GM12878 (cell line): ENCODE measurements at regions not wholly inside any gene's neighbourhood (a gene's known extent, or its start where the extent isn't known, plus 50 kb on each side); places are given as distances from the start of the nearest gene placed in this dataset.

ENCODE experiments used
- ATAC-seq: fragments of 200-7000 bp; cut with Tn5 transposase; 3 replicates; pipeline ENCODE4 v1.9.1; 2020; ENCODE audit warnings: mild to moderate bottlenecking, moderate library complexity
- BruUV-seq: library from RNA; stranded (reverse); fragments of 400-500 nt; replicated peaks from 2 replicates; lab custom pipeline; 2021; lab: Mats Ljungman, UMichigan
- CTCF ChIA-PET: fragments of 300-600 bp; sonication (Branson Sonifier 250); formaldehyde crosslinking; extraction: SDS; loops from one replicate; lab custom pipeline; 2021; ENCODE audit warnings: inconsistent platforms; lab: Yijun Ruan, JAX
- POLR2A ChIA-PET: fragments of 350-600 bp; formaldehyde crosslinking; extraction: SDS; loops from one replicate; lab custom pipeline; 2021; ENCODE audit warnings: inconsistent platforms; lab: Charles Lee
- RAD21 ChIA-PET: fragments of 300-600 bp; sonication (Branson Sonifier 250); formaldehyde crosslinking; loops from one replicate; lab custom pipeline; 2023; ENCODE audit warnings: antibody characterized with exemption; ENCODE audit not compliant: unreplicated experiment; lab: Charles Lee
- SMC1A ChIA-PET: fragments of 300-600 bp; sonication (Branson Sonifier 250); formaldehyde crosslinking; loops from one replicate; lab custom pipeline; 2023; ENCODE audit not compliant: unreplicated experiment, uncharacterized antibody; lab: Charles Lee
- DNase-seq: peaks from one replicate; pipeline ENCODE4 v3.0.0-alpha.2; 2011; ENCODE audit warnings: low read depth, low spot score
- FAIRE-seq: peaks from 3 replicates; lab custom pipeline; 2011; peaks lifted over from hg19 to GRCh38; lab: Jason Lieb, UNC
- H2AFZ ChIP-seq: 2 replicates; pipeline ENCODE4 v1.6.0; 2011; ENCODE audit warnings: low read depth, low read length, control low read depth; ENCODE audit not compliant: control insufficient read depth
- H3K27ac ChIP-seq: 2 replicates; pipeline ENCODE4 v1.5.1; 2011; ENCODE audit warnings: control low read depth; ENCODE audit not compliant: control insufficient read depth, insufficient read depth
- H3K27me3 ChIP-seq, 2 experiments: replicated peaks in 1 of 2; 2 replicates each; pipeline versions ENCODE4 v1.6.0 to v1.6.1; 2011; ENCODE audit warnings: low read length in 1 of 2; ENCODE audit not compliant: control insufficient read depth in 2 of 2, insufficient read depth in 2 of 2
- H3K36me3 ChIP-seq, 2 experiments: 2 replicates each; pipeline ENCODE4 v1.5.1; 2011; ENCODE audit warnings: low read length in 1 of 2; ENCODE audit not compliant: control insufficient read depth in 2 of 2, insufficient read depth in 2 of 2
- H3K4me1 ChIP-seq: 2 replicates; pipeline ENCODE4 v1.6.1; 2011; ENCODE audit warnings: mild to moderate bottlenecking, low read length, moderate library complexity, mixed read lengths; ENCODE audit not compliant: control insufficient read depth, insufficient read depth
- H3K4me2 ChIP-seq: 2 replicates; pipeline ENCODE4 v1.6.0; 2011; ENCODE audit warnings: control low read depth; ENCODE audit not compliant: control insufficient read depth, insufficient read depth
- H3K4me3 ChIP-seq: fragments of 200-600 bp; sonication (generic); 2 replicates; pipeline ENCODE4 v1.5.1; 2016
- H3K79me2 ChIP-seq: 2 replicates; pipeline ENCODE4 v1.6.0; 2011; ENCODE audit warnings: low read length; ENCODE audit not compliant: control insufficient read depth, insufficient read depth
- H3K9ac ChIP-seq: 2 replicates; pipeline ENCODE4 v1.8.0; 2011; ENCODE audit warnings: low read length, control low read depth, mixed read lengths; ENCODE audit not compliant: control insufficient read depth, insufficient read depth
- H3K9me3 ChIP-seq: replicated peaks from 3 replicates; pipeline ENCODE4 v1.5.1; 2011; ENCODE audit warnings: mild to moderate bottlenecking, low read length; ENCODE audit not compliant: control insufficient read depth, insufficient read depth
- H4K20me1 ChIP-seq: 2 replicates; pipeline ENCODE4 v1.6.0; 2011; ENCODE audit not compliant: control insufficient read depth, insufficient read depth
- BMI1 ChIP-seq: fragments of 450-650 bp; IDR thresholded peaks from 2 replicates; pipeline ENCODE4 v1.6.1; 2016; ENCODE audit warnings: mild to moderate bottlenecking, moderate library complexity, borderline replicate concordance
- CHD1 ChIP-seq: IDR thresholded peaks from 2 replicates; pipeline ENCODE4 v1.6.1; 2012; ENCODE audit warnings: low read depth, low read length, improper control_type of control experiment
- HDAC6 ChIP-seq: fragments of 200-600 bp; sonication (generic); IDR thresholded peaks from one replicate; pipeline ENCODE4 v1.8.0; 2017; ENCODE audit warnings: antibody characterized with exemption; ENCODE audit not compliant: unreplicated experiment
- IKZF1 ChIP-seq: fragments of 450-650 bp; conservative IDR thresholded peaks from 2 replicates; pipeline ENCODE4 v1.6.1; 2017; ENCODE audit warnings: antibody characterized with exemption, mild to moderate bottlenecking
- NFIC ChIP-seq: IDR thresholded peaks from 2 replicates; pipeline ENCODE4 v1.6.1; 2012; ENCODE audit warnings: low read depth, mild to moderate bottlenecking, inconsistent platforms, low read length, moderate library complexity
- NR2C2 ChIP-seq: IDR thresholded peaks from 2 replicates; pipeline ENCODE4 v1.6.1; 2011; ENCODE audit warnings: borderline replicate concordance, low read depth; ENCODE audit not compliant: control insufficient read depth, insufficient read length
- PRDM15 ChIP-seq: fragments of 450-650 bp; formaldehyde crosslinking; IDR thresholded peaks from 2 replicates; pipeline ENCODE4 v1.4.0; 2020; ENCODE audit warnings: mild to moderate bottlenecking, moderate library complexity
- RCOR1 ChIP-seq: conservative IDR thresholded peaks from 2 replicates; pipeline ENCODE4 v1.6.1; 2012; ENCODE audit warnings: low read depth, low read length, improper control_type of control experiment
- SMAD1 ChIP-seq: fragments of 450-650 bp; IDR thresholded peaks from 2 replicates; pipeline ENCODE4 v1.6.1; 2018; ENCODE audit warnings: mild to moderate bottlenecking, low read depth; ENCODE audit not compliant: partially characterized antibody
- SP1 ChIP-seq: IDR thresholded peaks from one replicate; pipeline ENCODE4 v1.6.1; 2011; ENCODE audit warnings: low read depth, low read length
- SREBF1 ChIP-seq: IDR thresholded peaks from 2 replicates; pipeline ENCODE4 v1.6.1; 2012; ENCODE audit warnings: mild to moderate bottlenecking, low read length
- SUPT20H ChIP-seq: IDR thresholded peaks from 2 replicates; pipeline ENCODE4 v1.6.1; 2011; ENCODE audit warnings: low read depth, mild to moderate bottlenecking, low read length, moderate library complexity, borderline replicate concordance; ENCODE audit not compliant: control insufficient read depth
- TBL1XR1 ChIP-seq: IDR thresholded peaks from 2 replicates; pipeline ENCODE4 v1.6.1; 2012; ENCODE audit warnings: low read depth, low read length, improper control_type of control experiment
- TCF12 ChIP-seq: IDR thresholded peaks from 2 replicates; pipeline ENCODE4 v1.6.1; 2011; ENCODE audit warnings: low read depth, mild to moderate bottlenecking, low read length
- USF1 ChIP-seq: IDR thresholded peaks from 2 replicates; pipeline ENCODE4 v1.6.1; 2011; ENCODE audit warnings: borderline replicate concordance, low read depth, mild to moderate bottlenecking, moderate library complexity, mixed read lengths, low read length; ENCODE audit not compliant: insufficient read depth; ENCODE audit errors: extremely low read length
- ZBED1 ChIP-seq: IDR thresholded peaks from 2 replicates; pipeline ENCODE4 v1.6.1; 2016; ENCODE audit warnings: borderline replicate concordance
- ZBTB4 ChIP-seq: fragments of 450-650 bp; formaldehyde crosslinking; IDR thresholded peaks from 2 replicates; pipeline ENCODE4 v1.4.0; 2022; ENCODE audit warnings: mild to moderate bottlenecking, moderate library complexity
- ZNF384 ChIP-seq: IDR thresholded peaks from 2 replicates; pipeline ENCODE4 v1.6.1; 2012; ENCODE audit warnings: low read depth, mild to moderate bottlenecking, low read length, improper control_type of control experiment, borderline replicate concordance
- WGBS: methylation state at CpG from one replicate; pipeline ENCODE4 v1.1.6; 2016; ENCODE audit warnings: low lambda C conversion rate; ENCODE audit not compliant: insufficient replicate concordance, insufficient coverage; ENCODE audit errors: missing lambda C conversion rate; 5-methylcytosine and 5-hydroxymethylcytosine counted together
- in situ Hi-C: fragments of 300-500 bp; cut with MboI; formaldehyde crosslinking; loops from 9 replicates; pipeline ENCODE4 v1.14.3; 2018; ENCODE audit warnings: mixed read lengths
- intact Hi-C: fragments of 100-400 bp; cut with micrococcal nuclease; formaldehyde crosslinking; loops from one replicate; pipeline ENCODE4 v1.14.2; 2022; ENCODE audit not compliant: unreplicated experiment

GRCh38 chr15:75125935-75126334, 75.7 kb upstream of the C15orf39 start:
- no peak for ATAC-seq
- DNase-seq: no peak
- H3K9me3 ChIP-seq: no peaks in the 10 kb centered on the region; the same call in 1 of the 3 replicates
- no TSS peak for BruUV-seq
- H4K20me1 ChIP-seq: no peaks in the 10 kb centered on the region
- no peak overlapping the region for H3K4me3 ChIP-seq
- no peaks in the 10 kb centered on the region for H3K36me3 ChIP-seq
- H3K27me3 ChIP-seq: no peaks in the 10 kb centered on the region
- H3K4me2 ChIP-seq: no peak overlapping the region
- ChIA-PET CTCF (interaction anchor here (0.9 to 2.2 kb wide), 7 partner anchors 10 to 101 kb away, joined by 3 to 18 read pairs (median 5); no protein-coding TSS in a partner anchor), RAD21 (interaction anchor here (1.0 to 3.4 kb wide), 16 partner anchors 11 to 103 kb away, joined by 3 to 32 read pairs (median 7); partner anchors contain the start of genes C15orf39 and PPCDC), SMC1A (interaction anchor here (0.6 to 2.3 kb wide), 12 partner anchors 9 to 265 kb away, joined by 3 to 18 read pairs (median 8); partner anchors contain the start of gene C15orf39), POLR2A (interaction anchor here (0.7 to 7.1 kb wide), 8 partner anchors 9 to 101 kb away, joined by 3 to 49 read pairs (median 8); no protein-coding TSS in a partner anchor)
- FAIRE-seq: no peak
- peak overlapping the region; percentile 78 for H3K27ac ChIP-seq
- intact Hi-C loops (loop anchor here (1.0 kb wide), 2 partner anchors 13 to 83 kb away; no protein-coding TSS in a partner anchor), in situ Hi-C loops (no loop called here)
- H3K4me1 ChIP-seq: peaks cover 60% of the 10 kb centered on the region
- no peaks in the 10 kb centered on the region for H3K79me2 ChIP-seq
- H2AFZ ChIP-seq: no peak overlapping the region
- 98% methylated on average over 5 of the region's 5 CpGs for WGBS
- H3K9ac ChIP-seq: no peak overlapping the region; the same call in 1 of the 2 replicates
- TF ChIP-seq ZBED1: no peak
- no peak for TF ChIP-seq USF1
- TF ChIP-seq SREBF1: no peak
- TF ChIP-seq IKZF1: no peak
- no peak for TF ChIP-seq SUPT20H
- TF ChIP-seq SP1: no peak
- TF ChIP-seq RCOR1: no peak
- no peak for TF ChIP-seq TCF12
- TF ChIP-seq BMI1: no peak
- TF ChIP-seq NFIC: no peak
- TF ChIP-seq PRDM15 (CRISPR knock-in tag): no peak
- TF ChIP-seq HDAC6: no peak
- TF ChIP-seq ZBTB4 (CRISPR knock-in tag): no peak
- TF ChIP-seq TBL1XR1: no peak
- TF ChIP-seq ZNF384: no peak
- no peak for TF ChIP-seq CHD1
- TF ChIP-seq NR2C2: no peak
- TF ChIP-seq SMAD1: no peak
